ENCODE measurements at regions not wholly inside any gene's neighbourhood (a gene's known extent, or its start where the extent isn't known, plus 50 kb on each side); places are given as distances from the start of the nearest gene placed in this dataset.

DNA sequence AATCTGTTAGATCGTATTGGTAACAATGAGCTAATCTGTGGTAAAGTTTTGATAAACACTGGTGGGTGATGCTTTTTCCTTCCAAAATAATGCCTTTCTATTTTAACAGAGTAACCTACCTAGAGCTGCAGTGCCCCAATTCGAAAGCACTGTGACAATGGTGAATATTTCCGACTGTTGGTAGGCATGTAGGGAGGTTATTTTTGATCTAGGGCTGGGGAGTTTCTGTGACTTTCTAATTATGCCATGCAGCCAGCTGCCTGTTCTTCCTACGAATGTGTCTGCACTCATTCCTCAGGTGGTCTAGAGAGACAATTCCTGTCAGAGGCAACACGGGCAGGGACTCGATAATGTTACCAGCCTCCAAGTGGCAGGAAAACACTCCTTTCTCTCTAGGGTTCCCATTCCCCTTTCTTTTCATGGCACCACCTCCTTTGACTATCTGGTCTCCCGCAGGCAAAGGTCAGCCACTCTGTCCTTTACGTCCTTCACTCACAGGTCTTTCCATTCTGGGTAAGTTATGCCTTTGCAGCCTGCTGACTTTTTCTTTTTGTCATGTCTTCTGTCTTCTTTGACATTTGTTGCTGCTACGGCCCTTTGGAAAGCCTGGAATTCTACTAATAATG is 167.2 kb upstream of the MGAT5 start:
- no peak for DNase-seq
- Histone ChIP-seq H2AFZ (ENCODE audit: low read length) (no peak overlapping the region), H3K14ac (ENCODE audit: insufficient read depth, low read length) (no peak overlapping the region), H3K4ac (ENCODE audit: low read depth, low read length) (no peak overlapping the region), H3K27ac (ENCODE audit: insufficient read length, low read depth, low read length) (no peak overlapping the region), H2AK5ac (ENCODE audit: insufficient read length, low read length) (no peak overlapping the region), H3K4me2 (ENCODE audit: insufficient read depth, insufficient read length, low read length) (no peak overlapping the region), H3K9me3 (ENCODE audit: control insufficient read depth, low read depth, low read length) (no peaks in the 10 kb centered on the region), H4K8ac (replicated peaks; ENCODE audit: insufficient read length, low read depth, low read length) (no peak overlapping the region), H3K18ac (ENCODE audit: insufficient read length, low read depth, low read length) (no peak overlapping the region), H4K20me1 (ENCODE audit: control insufficient read depth, insufficient read depth, insufficient read length) (no peaks in the 10 kb centered on the region), H2BK5ac (ENCODE audit: insufficient read length, low read length) (no peak overlapping the region), H4K5ac (ENCODE audit: insufficient read length, low read depth, low read length) (no peak overlapping the region), H3K9ac (ENCODE audit: extremely low read depth, insufficient read length, low read length) (no peak overlapping the region), H3K27me3 (ENCODE audit: insufficient read depth, low read length) (no peaks in the 10 kb centered on the region), H3K56ac (ENCODE audit: insufficient read length, low read depth, low read length) (no peak overlapping the region), H4K91ac (ENCODE audit: insufficient read length, low read depth, low read length) (no peak overlapping the region), H2BK12ac (ENCODE audit: insufficient read length, low read depth, low read length) (no peak overlapping the region), H3K23me2 (ENCODE audit: insufficient read length, low read depth, low read length, poor library complexity, severe bottlenecking) (no peaks in the 10 kb centered on the region), H2BK120ac (ENCODE audit: low read depth, low read length, poor library complexity, severe bottlenecking) (no peak overlapping the region), H3K23ac (ENCODE audit: insufficient read length, low read depth, low read length) (no peak overlapping the region), H2BK15ac (ENCODE audit: low read depth, low read length) (no peak overlapping the region), H3T11ph (ENCODE audit: low read length) (no peak overlapping the region), H3K79me1 (ENCODE audit: insufficient read depth, low read depth, low read length, poor library complexity, severe bottlenecking) (no peaks in the 10 kb centered on the region), H3K4me1 (ENCODE audit: insufficient read depth, low read length) (no peaks in the 10 kb centered on the region; the same call in 1 of the 2 replicates), H2BK20ac (ENCODE audit: low read depth, low read length, poor library complexity, severe bottlenecking) (no peak overlapping the region), H3K79me2 (ENCODE audit: insufficient read depth, low read length) (no peaks in the 10 kb centered on the region)
- Mint-ChIP-seq H3K27ac (0 out of 7 replicates have a peak overlapping the region, but pooled peaks of 1 of the 3 experiments have one; percentile 40), H3K27me3 (ENCODE audit: low read depth) (no peaks in the 10 kb centered on the region; the same call in 1 of the 2 replicates), H3K4me1 (peaks cover 18 to 25% of the 10 kb centered on the region in 2 experiments), H3K36me3 (ENCODE audit: insufficient read depth in 1 of 3, low read depth in 3 of 3) (peaks cover 0 to 5% (median 0%) of the 10 kb centered on the region in 3 experiments; a peak in 2 of 7 replicates), H3K9me3 (0 out of 5 replicates have a peak, but pooled peaks cover 0 to 1% of the 10 kb centered on the region in 2 experiments), H3K4me3 (no peak overlapping the region)
- TF ChIP-seq, protein P1, sequence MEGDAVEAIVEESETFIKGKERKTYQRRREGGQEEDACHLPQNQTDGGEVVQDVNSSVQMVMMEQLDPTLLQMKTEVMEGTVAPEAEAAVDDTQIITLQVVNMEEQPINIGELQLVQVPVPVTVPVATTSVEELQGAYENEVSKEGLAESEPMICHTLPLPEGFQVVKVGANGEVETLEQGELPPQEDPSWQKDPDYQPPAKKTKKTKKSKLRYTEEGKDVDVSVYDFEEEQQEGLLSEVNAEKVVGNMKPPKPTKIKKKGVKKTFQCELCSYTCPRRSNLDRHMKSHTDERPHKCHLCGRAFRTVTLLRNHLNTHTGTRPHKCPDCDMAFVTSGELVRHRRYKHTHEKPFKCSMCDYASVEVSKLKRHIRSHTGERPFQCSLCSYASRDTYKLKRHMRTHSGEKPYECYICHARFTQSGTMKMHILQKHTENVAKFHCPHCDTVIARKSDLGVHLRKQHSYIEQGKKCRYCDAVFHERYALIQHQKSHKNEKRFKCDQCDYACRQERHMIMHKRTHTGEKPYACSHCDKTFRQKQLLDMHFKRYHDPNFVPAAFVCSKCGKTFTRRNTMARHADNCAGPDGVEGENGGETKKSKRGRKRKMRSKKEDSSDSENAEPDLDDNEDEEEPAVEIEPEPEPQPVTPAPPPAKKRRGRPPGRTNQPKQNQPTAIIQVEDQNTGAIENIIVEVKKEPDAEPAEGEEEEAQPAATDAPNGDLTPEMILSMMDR (conservative IDR thresholded peaks at IDR 0.05): no peak
- no CpG with 5 or more reads among the region's 9 CpGs for WGBS (ENCODE audit: extremely low coverage, insufficient read length, low lambda C conversion rate)
